Neuron (in vitro differentiated cells): ENCODE measurements at regions not wholly inside any gene's neighbourhood (a gene's known extent, or its start where the extent isn't known, plus 50 kb on each side); places are given as distances from the start of the nearest gene placed in this dataset.

Source experiments
- H2AFZ ChIP-seq: one replicate; pipeline ENCODE4 v1.6.1; 2013; ENCODE audit warnings: low read depth, mild to moderate bottlenecking, inconsistent platforms, low read length, moderate library complexity
- H3K27me3 ChIP-seq: one replicate; pipeline ENCODE4 v1.6.1; 2013; ENCODE audit warnings: low read length; ENCODE audit not compliant: insufficient read depth
- H3K36me3 ChIP-seq: one replicate; pipeline ENCODE4 v1.6.1; 2013; ENCODE audit warnings: low read length; ENCODE audit not compliant: insufficient read depth
- H3K4me1 ChIP-seq: one replicate; pipeline ENCODE4 v1.6.1; 2013; ENCODE audit warnings: low read length; ENCODE audit not compliant: insufficient read depth
- H3K4me3 ChIP-seq: 2 replicates; pipeline ENCODE4 v1.5.1; 2013; ENCODE audit warnings: mild to moderate bottlenecking, low read length, moderate library complexity
- H3K9me3 ChIP-seq: one replicate; pipeline ENCODE4 v1.6.1; 2013; ENCODE audit warnings: low read length

- Histone ChIP-seq H3K9me3 (no peaks in the 10 kb centered on the region), H3K27me3 (no peaks in the 10 kb centered on the region), H3K4me3 (no peak overlapping the region), H3K4me1 (no peaks in the 10 kb centered on the region), H2AFZ (no peak overlapping the region), H3K36me3 (no peaks in the 10 kb centered on the region)
Measured at GRCh38 chr2:225289659-225290058, 109.9 kb upstream of the NYAP2 start.

- no peaks in the 10 kb centered on the region for H3K4me1 ChIP-seq
- H3K9me3 ChIP-seq: no peaks in the 10 kb centered on the region
- H2AFZ ChIP-seq: no peak overlapping the region
- no peak overlapping the region for H3K4me3 ChIP-seq
- no peaks in the 10 kb centered on the region for H3K36me3 ChIP-seq
- H3K27me3 ChIP-seq: no peaks in the 10 kb centered on the region
Measured at GRCh38 chr2:225288986-225289385, 110.5 kb upstream of the NYAP2 start.

- no peak overlapping the region for H2AFZ ChIP-seq
- no peaks in the 10 kb centered on the region for H3K27me3 ChIP-seq
- H3K4me1 ChIP-seq: no peaks in the 10 kb centered on the region
- no peaks in the 10 kb centered on the region for H3K36me3 ChIP-seq
- H3K9me3 ChIP-seq: no peaks in the 10 kb centered on the region
- no peak overlapping the region for H3K4me3 ChIP-seq
Measured at GRCh38 chr2:225282858-225283710, 116.4 kb upstream of the NYAP2 start.

GRCh38 chr2:225276207-225276606 lies 123.3 kb upstream of the NYAP2 start:
- H3K9me3 ChIP-seq: no peaks in the 10 kb centered on the region
- H2AFZ ChIP-seq: no peak overlapping the region

GRCh38 chr2:225275443-225275842 lies 124.1 kb upstream of the NYAP2 start:
- peaks cover 3% of the 10 kb centered on the region for H3K4me1 ChIP-seq
- no peak overlapping the region for H3K4me3 ChIP-seq
- no peaks in the 10 kb centered on the region for H3K9me3 ChIP-seq
- no peaks in the 10 kb centered on the region for H3K36me3 ChIP-seq
- no peak overlapping the region for H2AFZ ChIP-seq
- H3K27me3 ChIP-seq: no peaks in the 10 kb centered on the region

More at GRCh38 chr2:225276207-225276606, 123.3 kb upstream of the NYAP2 start:
- H3K27me3 ChIP-seq: no peaks in the 10 kb centered on the region
- peaks cover 3% of the 10 kb centered on the region for H3K4me1 ChIP-seq
- H3K4me3 ChIP-seq: no peak overlapping the region
- H3K36me3 ChIP-seq: no peaks in the 10 kb centered on the region

GRCh38 chr2:225274751-225275150 lies 124.8 kb upstream of the NYAP2 start:
- H3K36me3 ChIP-seq: no peaks in the 10 kb centered on the region
- H3K4me1 ChIP-seq: peaks cover 3% of the 10 kb centered on the region
- no peaks in the 10 kb centered on the region for H3K27me3 ChIP-seq
- no peak overlapping the region for H2AFZ ChIP-seq
- H3K4me3 ChIP-seq: no peak overlapping the region
- no peaks in the 10 kb centered on the region for H3K9me3 ChIP-seq

- Histone ChIP-seq H2AFZ (no peak overlapping the region), H3K9me3 (no peaks in the 10 kb centered on the region), H3K4me3 (no peak overlapping the region), H3K4me1 (peaks cover 3% of the 10 kb centered on the region), H3K27me3 (no peaks in the 10 kb centered on the region), H3K36me3 (no peaks in the 10 kb centered on the region)
Measured at GRCh38 chr2:225272173-225272572, 127.3 kb upstream of the NYAP2 start.

- Histone ChIP-seq H3K4me3 (no peak overlapping the region), H3K36me3 (no peaks in the 10 kb centered on the region), H2AFZ (no peak overlapping the region), H3K27me3 (no peaks in the 10 kb centered on the region), H3K4me1 (peaks cover 3% of the 10 kb centered on the region), H3K9me3 (no peaks in the 10 kb centered on the region)
Measured at GRCh38 chr2:225270861-225271260, 128.6 kb upstream of the NYAP2 start.

GRCh38 chr2:225270053-225270452 lies 129.5 kb upstream of the NYAP2 start:
- Histone ChIP-seq H3K4me1 (peaks cover 3% of the 10 kb centered on the region), H2AFZ (no peak overlapping the region), H3K36me3 (no peaks in the 10 kb centered on the region), H3K27me3 (no peaks in the 10 kb centered on the region), H3K4me3 (no peak overlapping the region), H3K9me3 (no peaks in the 10 kb centered on the region)

- Histone ChIP-seq H3K9me3 (no peaks in the 10 kb centered on the region), H2AFZ (no peak overlapping the region), H3K36me3 (no peaks in the 10 kb centered on the region), H3K27me3 (no peaks in the 10 kb centered on the region), H3K4me3 (no peak overlapping the region), H3K4me1 (no peaks in the 10 kb centered on the region)
Measured at GRCh38 chr2:225254363-225254762, 145.1 kb upstream of the NYAP2 start.

- Histone ChIP-seq H3K4me3 (no peak overlapping the region), H3K9me3 (no peaks in the 10 kb centered on the region), H2AFZ (no peak overlapping the region), H3K27me3 (no peaks in the 10 kb centered on the region), H3K4me1 (no peaks in the 10 kb centered on the region), H3K36me3 (no peaks in the 10 kb centered on the region)
Measured at GRCh38 chr2:225244933-225245332, 154.6 kb upstream of the NYAP2 start.

GRCh38 chr2:225236769-225237323 lies 162.7 kb upstream of the NYAP2 start:
- H2AFZ ChIP-seq: no peak overlapping the region
- no peaks in the 10 kb centered on the region for H3K9me3 ChIP-seq
- H3K36me3 ChIP-seq: no peaks in the 10 kb centered on the region
- no peak overlapping the region for H3K4me3 ChIP-seq
- no peaks in the 10 kb centered on the region for H3K4me1 ChIP-seq
- H3K27me3 ChIP-seq: no peaks in the 10 kb centered on the region

- no peaks in the 10 kb centered on the region for H3K27me3 ChIP-seq
- no peaks in the 10 kb centered on the region for H3K9me3 ChIP-seq
- no peak overlapping the region for H2AFZ ChIP-seq
- H3K4me1 ChIP-seq: no peaks in the 10 kb centered on the region
- H3K36me3 ChIP-seq: no peaks in the 10 kb centered on the region
- H3K4me3 ChIP-seq: no peak overlapping the region
Measured at GRCh38 chr2:225233234-225233633, 166.3 kb upstream of the NYAP2 start.
